SK-N-SH (cell line): ENCODE measurements at regions not wholly inside any gene's neighbourhood (a gene's known extent, or its start where the extent isn't known, plus 50 kb on each side); places are given as distances from the start of the nearest gene placed in this dataset.

Experiments used
- CTCF ChIA-PET: fragments of 300-600, 350-600 bp; formaldehyde crosslinking; extraction: SDS; loops from one replicate; lab custom pipeline; 2021; lab: Yijun Ruan, JAX
- POLR2A ChIA-PET: fragments of 350-600 bp; sonication (Branson Sonifier 250); formaldehyde crosslinking; extraction: SDS; loops from one replicate; lab custom pipeline; 2020; ENCODE audit warnings: antibody characterized with exemption, inconsistent platforms; lab: Yijun Ruan, JAX
- DNase-seq: peaks from one replicate; pipeline ENCODE4 v3.0.0; 2012
- H2AFZ ChIP-seq: fragments of 200-600 bp; sonication (generic); 2 replicates; pipeline ENCODE4 v1.8.1; 2016; ENCODE audit warnings: antibody characterized with exemption, mild to moderate bottlenecking, low read depth
- H3F3A ChIP-seq: fragments of 200-600 bp; sonication (generic); replicated peaks from 2 replicates; pipeline ENCODE3; 2016; ENCODE audit warnings: antibody characterized with exemption, mild to moderate bottlenecking; ENCODE audit not compliant: insufficient read depth
- H3K27ac ChIP-seq, 2 experiments: fragments of 200-500 bp in 1 of 2; fragments of 200-600 bp in 1 of 2; sonication (Bioruptor generic) in 1 of 2; sonication (generic), shearing (Covaris generic) in 1 of 2; 2 replicates each; pipeline versions ENCODE4 v1.5.1 to v1.6.1; 2014 to 2016; ENCODE audit warnings: low read depth in 2 of 2, inconsistent platforms in 1 of 2, low read length in 1 of 2, mild to moderate bottlenecking in 1 of 2, mixed read lengths in 1 of 2
- H3K27me3 ChIP-seq: fragments of 200-600 bp; sonication (generic), shearing (Covaris generic); 2 replicates; pipeline ENCODE4 v1.6.1; 2016; ENCODE audit warnings: mixed run types; ENCODE audit not compliant: insufficient read depth
- H3K36me3 ChIP-seq, 2 experiments: fragments of 200-500 bp in 1 of 2; fragments of 200-600 bp in 1 of 2; sonication (Bioruptor generic) in 1 of 2; sonication (generic) in 1 of 2; replicated peaks in 1 of 2; 2 replicates each; pipeline versions ENCODE3 to v1.5.1; 2014 to 2016; ENCODE audit warnings: low read length in 1 of 2, mild to moderate bottlenecking in 1 of 2; ENCODE audit not compliant: insufficient read depth in 2 of 2, control insufficient read depth in 1 of 2
- H3K4me1 ChIP-seq, 2 experiments: fragments of 200-500 bp in 1 of 2; fragments of 200-600 bp in 1 of 2; sonication (Bioruptor generic) in 1 of 2; sonication (generic), shearing (Covaris generic) in 1 of 2; 2 replicates each; pipeline versions ENCODE4 v1.5.1 to v1.6.1; 2014 to 2016; ENCODE audit warnings: low read depth in 1 of 2, low read length in 1 of 2, mixed run types in 1 of 2; ENCODE audit not compliant: insufficient read depth in 2 of 2, control insufficient read depth in 1 of 2
- H3K4me2 ChIP-seq: fragments of 200-600 bp; sonication (generic), shearing (Covaris generic); 2 replicates; pipeline ENCODE4 v1.6.1; 2017; ENCODE audit warnings: mixed run types
- H3K4me3 ChIP-seq, 2 experiments: fragments of 200-500 bp in 1 of 2; fragments of 200-600 bp in 1 of 2; sonication (Bioruptor generic) in 1 of 2; sonication (generic), shearing (Covaris generic) in 1 of 2; 2 replicates each; pipeline versions ENCODE4 v1.5.1 to v1.8.1; 2014 to 2016; ENCODE audit warnings: low read depth in 2 of 2, inconsistent platforms in 1 of 2, low read length in 1 of 2, mild to moderate bottlenecking in 1 of 2, mixed read lengths in 1 of 2, moderate library complexity in 1 of 2
- H3K79me2 ChIP-seq: fragments of 200-600 bp; sonication (generic); 2 replicates; pipeline ENCODE4 v1.8.1; 2017; ENCODE audit warnings: mild to moderate bottlenecking; ENCODE audit not compliant: insufficient read depth
- H3K9ac ChIP-seq: fragments of 200-600 bp; sonication (generic); 2 replicates; pipeline ENCODE4 v1.6.1; 2017; ENCODE audit warnings: mixed run types
- H3K9me2 ChIP-seq: fragments of 200-600 bp; sonication (generic); 2 replicates; pipeline ENCODE4 v1.6.1; 2017; ENCODE audit warnings: mixed run types
- H3K9me3 ChIP-seq: fragments of 200-600 bp; sonication (generic); 2 replicates; pipeline ENCODE4 v1.6.1; 2017; ENCODE audit warnings: mixed run types, mild to moderate bottlenecking, moderate library complexity
- H4K20me1 ChIP-seq: fragments of 200-600 bp; sonication (generic); 2 replicates; pipeline ENCODE4 v1.6.1; 2017; ENCODE audit warnings: mild to moderate bottlenecking, mixed run types; ENCODE audit not compliant: insufficient read depth
- EP300 ChIP-seq, 2 experiments: IDR thresholded peaks; 2 replicates each; pipeline versions ENCODE4 v1.4.0 to v1.6.1; 2012; ENCODE audit warnings: borderline replicate concordance in 1 of 2, low read depth in 1 of 2, low read length in 1 of 2
- EZH2phosphoT487 ChIP-seq: fragments of 200-600 bp; sonication (generic); IDR thresholded peaks from 2 replicates; pipeline ENCODE4 v1.6.1; 2017; ENCODE audit warnings: low read depth, mixed run types, mild to moderate bottlenecking, antibody characterized with exemption, moderate library complexity, borderline replicate concordance
- FOSL2 ChIP-seq: IDR thresholded peaks from 2 replicates; pipeline ENCODE4 v1.4.0; 2012; ENCODE audit warnings: low read depth, mild to moderate bottlenecking, moderate library complexity, borderline replicate concordance
- FOXM1 ChIP-seq: IDR thresholded peaks from 2 replicates; pipeline ENCODE4 v1.4.0; 2012; ENCODE audit warnings: low read depth, mild to moderate bottlenecking
- GATA2 ChIP-seq: sonication (generic); formaldehyde crosslinking; IDR thresholded peaks from 2 replicates; pipeline ENCODE4 v1.5.0; 2020; ENCODE audit warnings: mild to moderate bottlenecking, missing genetic modification reagents
- JUND ChIP-seq: IDR thresholded peaks from 2 replicates; pipeline ENCODE4 v1.4.0; 2012
- RAD21 ChIP-seq: IDR thresholded peaks from 2 replicates; pipeline ENCODE4 v1.6.1; 2012; ENCODE audit warnings: mild to moderate bottlenecking, low read length
- RXRA ChIP-seq: IDR thresholded peaks from 2 replicates; pipeline ENCODE4 v1.4.0; 2012; ENCODE audit warnings: low read depth, mild to moderate bottlenecking, borderline replicate concordance
- SIN3A ChIP-seq: IDR thresholded peaks from 2 replicates; pipeline ENCODE4 v1.6.1; 2012; ENCODE audit warnings: low read depth, mild to moderate bottlenecking, low read length, moderate library complexity, borderline replicate concordance
- TAF1 ChIP-seq: IDR thresholded peaks from 2 replicates; pipeline ENCODE4 v1.6.1; 2012; ENCODE audit warnings: low read depth, mild to moderate bottlenecking, low read length, moderate library complexity, borderline replicate concordance
- TCF12 ChIP-seq: IDR thresholded peaks from 2 replicates; pipeline ENCODE4 v1.4.0; 2012
- TEAD4 ChIP-seq: IDR thresholded peaks from 2 replicates; pipeline ENCODE4 v1.4.0; 2012; ENCODE audit warnings: mild to moderate bottlenecking, borderline replicate concordance; ENCODE audit not compliant: insufficient read depth
- WGBS: methylation state at CpG from one replicate; pipeline ENCODE4 v1.1.6; 2017; ENCODE audit warnings: low lambda C conversion rate; 5-methylcytosine and 5-hydroxymethylcytosine counted together
- TF ChIP-seq, protein P1 (sequence below): IDR thresholded peaks from 2 replicates; pipeline ENCODE4 v1.6.1; 2012; ENCODE audit warnings: mild to moderate bottlenecking, low read depth, low read length, moderate library complexity
- TF ChIP-seq, protein P2 (sequence below): fragments of 200-600 bp; sonication (generic); IDR thresholded peaks from 2 replicates; pipeline ENCODE4 v1.6.1; 2017; ENCODE audit warnings: antibody characterized with exemption, mild to moderate bottlenecking, moderate library complexity
- TF ChIP-seq, protein P3 (sequence below): IDR thresholded peaks from 2 replicates; pipeline ENCODE4 v1.4.0; 2012; ENCODE audit warnings: low read depth, borderline replicate concordance
- TF ChIP-seq, protein P4 (sequence below): fragments of 150-350 bp; IDR thresholded peaks from 2 replicates; pipeline ENCODE4 v1.6.1; 2016; ENCODE audit warnings: mild to moderate bottlenecking, low read depth, low read length
- TF ChIP-seq, protein P5 (sequence below): IDR thresholded peaks from 2 replicates; pipeline ENCODE4 v1.4.0; 2012; ENCODE audit warnings: low read depth, borderline replicate concordance
- TF ChIP-seq, protein P6 (sequence below): fragments of 150-350 bp; IDR thresholded peaks from 2 replicates; pipeline ENCODE4 v1.6.1; 2017; ENCODE audit warnings: antibody characterized with exemption, low read length, low read depth, borderline replicate concordance
- TF ChIP-seq, protein P7 (sequence below): IDR thresholded peaks from 2 replicates; pipeline ENCODE4 v1.4.0; 2012; ENCODE audit warnings: low read depth

DNA sequence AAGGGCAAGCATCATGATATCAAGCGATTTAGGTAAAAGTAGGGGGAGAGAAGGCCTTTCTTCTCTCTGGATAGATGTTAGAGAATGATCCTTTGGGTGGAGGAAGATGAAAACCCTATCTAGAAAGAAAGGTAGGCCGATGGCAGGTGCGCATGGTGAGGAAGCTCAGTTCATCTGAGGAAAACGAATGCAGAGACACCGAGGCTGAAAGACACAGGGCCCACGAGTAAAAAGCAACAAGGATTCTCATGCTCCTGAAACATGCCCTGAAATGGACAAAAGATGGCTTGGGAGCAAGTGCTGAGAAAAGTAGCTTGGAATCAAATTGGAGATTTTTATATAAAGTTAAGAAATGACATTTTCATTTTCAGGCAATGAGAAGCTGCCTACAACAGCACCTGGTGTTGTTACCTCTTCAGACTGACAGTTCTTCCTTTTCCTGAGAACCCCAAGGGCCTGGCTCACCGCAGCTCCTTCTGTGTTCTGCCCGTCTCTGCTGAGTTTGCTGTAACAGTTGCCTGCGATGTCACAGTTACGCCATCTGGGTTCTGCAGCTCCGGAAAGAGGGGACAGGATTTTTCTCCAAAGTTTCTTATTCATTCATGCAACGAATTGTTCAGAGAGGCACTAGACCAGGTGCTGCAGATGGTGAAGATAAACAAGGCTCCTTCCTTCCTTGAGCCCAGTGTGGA lies 402.0 kb upstream of the KLF6 start:
- no peaks in the 10 kb centered on the region for H3F3A ChIP-seq
- H3K27me3 ChIP-seq, result no peaks in the 10 kb centered on the region
- 88% methylated on average over 12 of the region's 12 CpGs for WGBS
- no peak overlapping the region for H3K4me2 ChIP-seq
- H3K27ac ChIP-seq, result no peak overlapping the region
- DNase-seq, result no peak
- H3K9me3 ChIP-seq, result no peaks in the 10 kb centered on the region
- ChIA-PET CTCF (interaction anchor here (0.9 kb wide), 1 partner anchor 663 kb away, joined by 3 read pairs; no protein-coding TSS in a partner anchor), POLR2A (no interaction called here)
- no peaks in the 10 kb centered on the region for H3K4me1 ChIP-seq
- H4K20me1 ChIP-seq, result no peaks in the 10 kb centered on the region
- H3K9ac ChIP-seq, result no peak overlapping the region
- no peaks in the 10 kb centered on the region for H3K79me2 ChIP-seq
- TF ChIP-seq, protein P1, sequence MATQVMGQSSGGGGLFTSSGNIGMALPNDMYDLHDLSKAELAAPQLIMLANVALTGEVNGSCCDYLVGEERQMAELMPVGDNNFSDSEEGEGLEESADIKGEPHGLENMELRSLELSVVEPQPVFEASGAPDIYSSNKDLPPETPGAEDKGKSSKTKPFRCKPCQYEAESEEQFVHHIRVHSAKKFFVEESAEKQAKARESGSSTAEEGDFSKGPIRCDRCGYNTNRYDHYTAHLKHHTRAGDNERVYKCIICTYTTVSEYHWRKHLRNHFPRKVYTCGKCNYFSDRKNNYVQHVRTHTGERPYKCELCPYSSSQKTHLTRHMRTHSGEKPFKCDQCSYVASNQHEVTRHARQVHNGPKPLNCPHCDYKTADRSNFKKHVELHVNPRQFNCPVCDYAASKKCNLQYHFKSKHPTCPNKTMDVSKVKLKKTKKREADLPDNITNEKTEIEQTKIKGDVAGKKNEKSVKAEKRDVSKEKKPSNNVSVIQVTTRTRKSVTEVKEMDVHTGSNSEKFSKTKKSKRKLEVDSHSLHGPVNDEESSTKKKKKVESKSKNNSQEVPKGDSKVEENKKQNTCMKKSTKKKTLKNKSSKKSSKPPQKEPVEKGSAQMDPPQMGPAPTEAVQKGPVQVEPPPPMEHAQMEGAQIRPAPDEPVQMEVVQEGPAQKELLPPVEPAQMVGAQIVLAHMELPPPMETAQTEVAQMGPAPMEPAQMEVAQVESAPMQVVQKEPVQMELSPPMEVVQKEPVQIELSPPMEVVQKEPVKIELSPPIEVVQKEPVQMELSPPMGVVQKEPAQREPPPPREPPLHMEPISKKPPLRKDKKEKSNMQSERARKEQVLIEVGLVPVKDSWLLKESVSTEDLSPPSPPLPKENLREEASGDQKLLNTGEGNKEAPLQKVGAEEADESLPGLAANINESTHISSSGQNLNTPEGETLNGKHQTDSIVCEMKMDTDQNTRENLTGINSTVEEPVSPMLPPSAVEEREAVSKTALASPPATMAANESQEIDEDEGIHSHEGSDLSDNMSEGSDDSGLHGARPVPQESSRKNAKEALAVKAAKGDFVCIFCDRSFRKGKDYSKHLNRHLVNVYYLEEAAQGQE, result no peak
- TF ChIP-seq EP300 (IDR thresholded peaks at IDR 0.05; ENCODE audit: borderline replicate concordance in 1 of 2, low read depth in 1 of 2, low read length in 1 of 2) (no peak), FOSL2 (no peak), GATA2 (no peak), TCF12 (no peak), TAF1 (no peak), RAD21 (no peak), EZH2phosphoT487 (no peak), SIN3A (no peak), RXRA (no peak), TEAD4 (no peak), JUND (no peak), FOXM1 (no peak)
- TF ChIP-seq, protein P2, sequence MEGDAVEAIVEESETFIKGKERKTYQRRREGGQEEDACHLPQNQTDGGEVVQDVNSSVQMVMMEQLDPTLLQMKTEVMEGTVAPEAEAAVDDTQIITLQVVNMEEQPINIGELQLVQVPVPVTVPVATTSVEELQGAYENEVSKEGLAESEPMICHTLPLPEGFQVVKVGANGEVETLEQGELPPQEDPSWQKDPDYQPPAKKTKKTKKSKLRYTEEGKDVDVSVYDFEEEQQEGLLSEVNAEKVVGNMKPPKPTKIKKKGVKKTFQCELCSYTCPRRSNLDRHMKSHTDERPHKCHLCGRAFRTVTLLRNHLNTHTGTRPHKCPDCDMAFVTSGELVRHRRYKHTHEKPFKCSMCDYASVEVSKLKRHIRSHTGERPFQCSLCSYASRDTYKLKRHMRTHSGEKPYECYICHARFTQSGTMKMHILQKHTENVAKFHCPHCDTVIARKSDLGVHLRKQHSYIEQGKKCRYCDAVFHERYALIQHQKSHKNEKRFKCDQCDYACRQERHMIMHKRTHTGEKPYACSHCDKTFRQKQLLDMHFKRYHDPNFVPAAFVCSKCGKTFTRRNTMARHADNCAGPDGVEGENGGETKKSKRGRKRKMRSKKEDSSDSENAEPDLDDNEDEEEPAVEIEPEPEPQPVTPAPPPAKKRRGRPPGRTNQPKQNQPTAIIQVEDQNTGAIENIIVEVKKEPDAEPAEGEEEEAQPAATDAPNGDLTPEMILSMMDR, result no peak
- TF ChIP-seq, protein P3, sequence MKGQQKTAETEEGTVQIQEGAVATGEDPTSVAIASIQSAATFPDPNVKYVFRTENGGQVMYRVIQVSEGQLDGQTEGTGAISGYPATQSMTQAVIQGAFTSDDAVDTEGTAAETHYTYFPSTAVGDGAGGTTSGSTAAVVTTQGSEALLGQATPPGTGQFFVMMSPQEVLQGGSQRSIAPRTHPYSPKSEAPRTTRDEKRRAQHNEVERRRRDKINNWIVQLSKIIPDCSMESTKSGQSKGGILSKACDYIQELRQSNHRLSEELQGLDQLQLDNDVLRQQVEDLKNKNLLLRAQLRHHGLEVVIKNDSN, result no peak
- TF ChIP-seq, protein P4, sequence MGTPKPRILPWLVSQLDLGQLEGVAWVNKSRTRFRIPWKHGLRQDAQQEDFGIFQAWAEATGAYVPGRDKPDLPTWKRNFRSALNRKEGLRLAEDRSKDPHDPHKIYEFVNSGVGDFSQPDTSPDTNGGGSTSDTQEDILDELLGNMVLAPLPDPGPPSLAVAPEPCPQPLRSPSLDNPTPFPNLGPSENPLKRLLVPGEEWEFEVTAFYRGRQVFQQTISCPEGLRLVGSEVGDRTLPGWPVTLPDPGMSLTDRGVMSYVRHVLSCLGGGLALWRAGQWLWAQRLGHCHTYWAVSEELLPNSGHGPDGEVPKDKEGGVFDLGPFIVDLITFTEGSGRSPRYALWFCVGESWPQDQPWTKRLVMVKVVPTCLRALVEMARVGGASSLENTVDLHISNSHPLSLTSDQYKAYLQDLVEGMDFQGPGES, result no peak
- TF ChIP-seq, protein P5, sequence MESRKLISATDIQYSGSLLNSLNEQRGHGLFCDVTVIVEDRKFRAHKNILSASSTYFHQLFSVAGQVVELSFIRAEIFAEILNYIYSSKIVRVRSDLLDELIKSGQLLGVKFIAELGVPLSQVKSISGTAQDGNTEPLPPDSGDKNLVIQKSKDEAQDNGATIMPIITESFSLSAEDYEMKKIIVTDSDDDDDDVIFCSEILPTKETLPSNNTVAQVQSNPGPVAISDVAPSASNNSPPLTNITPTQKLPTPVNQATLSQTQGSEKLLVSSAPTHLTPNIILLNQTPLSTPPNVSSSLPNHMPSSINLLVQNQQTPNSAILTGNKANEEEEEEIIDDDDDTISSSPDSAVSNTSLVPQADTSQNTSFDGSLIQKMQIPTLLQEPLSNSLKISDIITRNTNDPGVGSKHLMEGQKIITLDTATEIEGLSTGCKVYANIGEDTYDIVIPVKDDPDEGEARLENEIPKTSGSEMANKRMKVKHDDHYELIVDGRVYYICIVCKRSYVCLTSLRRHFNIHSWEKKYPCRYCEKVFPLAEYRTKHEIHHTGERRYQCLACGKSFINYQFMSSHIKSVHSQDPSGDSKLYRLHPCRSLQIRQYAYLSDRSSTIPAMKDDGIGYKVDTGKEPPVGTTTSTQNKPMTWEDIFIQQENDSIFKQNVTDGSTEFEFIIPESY, result no peak
- TF ChIP-seq, protein P6, sequence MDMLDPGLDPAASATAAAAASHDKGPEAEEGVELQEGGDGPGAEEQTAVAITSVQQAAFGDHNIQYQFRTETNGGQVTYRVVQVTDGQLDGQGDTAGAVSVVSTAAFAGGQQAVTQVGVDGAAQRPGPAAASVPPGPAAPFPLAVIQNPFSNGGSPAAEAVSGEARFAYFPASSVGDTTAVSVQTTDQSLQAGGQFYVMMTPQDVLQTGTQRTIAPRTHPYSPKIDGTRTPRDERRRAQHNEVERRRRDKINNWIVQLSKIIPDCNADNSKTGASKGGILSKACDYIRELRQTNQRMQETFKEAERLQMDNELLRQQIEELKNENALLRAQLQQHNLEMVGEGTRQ, result no peak
- TF ChIP-seq, protein P7, sequence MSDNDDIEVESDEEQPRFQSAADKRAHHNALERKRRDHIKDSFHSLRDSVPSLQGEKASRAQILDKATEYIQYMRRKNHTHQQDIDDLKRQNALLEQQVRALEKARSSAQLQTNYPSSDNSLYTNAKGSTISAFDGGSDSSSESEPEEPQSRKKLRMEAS, result no peak
- H2AFZ ChIP-seq, result no peak overlapping the region
- H3K36me3 ChIP-seq, result no peaks in the 10 kb centered on the region
- H3K9me2 ChIP-seq, result no peaks in the 10 kb centered on the region
- H3K4me3 ChIP-seq, result no peak overlapping the region
